ENCODE measurements at regions not wholly inside any gene's neighbourhood (a gene's known extent, or its start where the extent isn't known, plus 50 kb on each side); places are given as distances from the start of the nearest gene placed in this dataset.
"Not testable (repeated sequence)": the region's sequence is repeated elsewhere in the genome, so short reads cannot be mapped to it uniquely, and the experiment has no call there.

DNA sequence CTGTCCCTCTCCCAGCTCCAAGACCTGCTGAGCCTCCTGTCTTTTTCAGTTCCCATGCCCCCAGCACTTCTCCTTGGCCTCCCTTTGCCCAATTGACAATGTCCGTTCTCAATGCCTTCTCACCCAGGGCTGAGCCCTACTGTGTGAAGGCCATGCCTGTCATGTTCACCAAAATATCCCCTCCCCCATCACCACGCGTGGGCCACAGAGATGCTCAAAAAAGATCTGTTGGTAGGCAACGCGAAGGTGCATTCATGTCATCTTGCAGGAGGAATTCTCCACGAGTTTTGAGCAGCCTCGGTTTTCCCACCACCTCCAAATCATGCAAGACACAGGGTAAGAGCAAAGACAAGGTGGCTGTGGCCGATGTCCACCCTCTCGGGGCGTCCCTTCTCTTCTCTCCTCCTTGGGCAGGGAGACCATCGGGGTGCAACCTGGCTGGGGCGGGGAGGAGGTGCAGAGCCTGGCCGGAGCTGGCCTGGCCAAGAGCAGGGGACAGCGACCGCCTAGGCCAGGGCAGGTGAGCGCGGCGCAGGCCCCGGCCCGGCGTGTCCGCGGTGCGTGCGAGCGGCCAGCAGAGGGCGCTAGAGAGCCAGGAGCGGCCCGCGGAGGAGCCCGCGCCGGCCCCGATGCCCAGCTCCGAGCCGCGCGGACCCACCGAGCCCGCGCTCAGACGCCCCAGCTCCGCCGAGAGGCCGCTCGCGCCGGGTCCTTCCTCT is 56.3 kb upstream of the KRTAP5-11 start:
- peak; percentile 51 for DNase-seq (ENCODE audit: low spot score)

DNA sequence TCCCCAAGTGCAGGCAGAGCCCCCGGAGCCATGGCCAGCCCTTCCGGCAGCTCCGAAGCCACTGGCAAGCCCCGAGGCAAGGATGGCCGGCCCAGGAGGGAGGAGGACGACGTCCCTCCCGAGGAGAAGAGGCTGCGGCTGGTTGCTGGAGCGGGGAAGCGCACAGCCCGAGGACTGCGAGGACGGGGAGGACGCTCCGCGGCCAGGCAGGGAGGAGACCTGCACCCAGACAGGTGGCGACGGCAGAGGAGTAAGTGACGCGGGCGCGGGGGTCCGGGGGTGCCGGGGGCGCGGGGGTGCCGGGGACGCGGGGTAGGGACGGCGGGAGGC is 56.8 kb upstream of the KRTAP5-11 start:
- DNase-seq (ENCODE audit: low spot score): not testable (repeated sequence)

DNA sequence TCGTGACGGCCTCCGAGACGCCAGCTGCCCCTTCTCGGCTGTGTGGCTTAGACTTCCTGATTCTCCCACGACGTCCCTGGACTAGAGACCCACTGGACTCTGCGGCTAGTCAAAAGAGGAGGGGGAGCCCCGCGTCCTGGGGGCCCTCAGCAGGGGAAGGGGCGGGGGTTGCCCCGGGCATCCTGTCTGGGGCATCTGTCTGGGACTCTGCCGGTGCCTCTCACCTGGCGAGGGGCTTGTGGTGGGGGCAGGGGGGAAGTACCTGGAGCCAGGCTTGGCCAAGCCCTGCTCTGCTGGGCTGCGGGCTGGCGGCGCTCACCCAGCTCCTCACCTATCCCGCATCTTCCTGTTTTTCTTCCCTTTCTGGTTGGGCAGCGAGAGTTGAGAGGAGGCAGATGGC is 57.2 kb upstream of the KRTAP5-11 start:
- DNase-seq (ENCODE audit: low spot score): not testable (repeated sequence)

DNA sequence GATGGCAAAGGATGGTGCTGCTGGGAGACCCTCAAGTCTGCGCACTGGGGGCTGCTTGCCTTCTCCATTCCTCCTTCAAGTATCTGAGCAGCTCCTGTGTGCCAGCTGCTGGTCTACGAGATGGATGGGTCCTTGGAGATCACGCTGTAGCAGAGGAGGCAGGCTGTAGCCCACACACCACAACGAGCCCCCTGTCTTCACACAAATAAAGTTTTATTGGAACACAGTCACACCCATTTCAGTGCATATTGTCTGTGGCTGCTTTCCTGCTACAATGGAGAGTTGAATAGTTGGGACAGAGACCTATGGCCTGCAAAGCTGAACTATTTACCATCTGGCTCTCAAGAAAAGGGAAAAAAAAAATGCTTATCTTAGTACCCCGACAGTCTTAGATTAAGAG is 64.4 kb upstream of the KRTAP5-11 start:
- not testable (repeated sequence) for DNase-seq (ENCODE audit: low spot score)

DNA sequence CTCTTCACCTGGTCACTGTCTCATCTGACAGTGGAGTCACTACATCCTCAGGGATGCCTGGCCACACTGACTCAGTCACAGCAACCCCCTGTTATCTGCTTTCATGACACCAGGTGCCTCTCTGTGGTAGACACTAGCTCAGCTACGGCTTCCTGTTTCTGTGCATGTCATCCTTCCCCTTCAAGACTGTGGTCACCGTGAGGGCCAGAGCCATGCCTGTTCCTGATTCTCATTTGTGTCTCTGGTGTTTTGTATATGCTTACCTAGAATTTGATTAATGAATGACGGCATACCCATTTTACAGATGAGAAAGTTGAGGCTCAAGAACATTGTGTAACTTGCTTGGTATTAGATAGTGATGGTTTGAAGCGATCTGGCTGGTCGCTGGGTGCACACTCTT is 70.3 kb upstream of the KRTAP5-11 start:
- peak; percentile 2 for DNase-seq (ENCODE audit: low spot score)

DNA sequence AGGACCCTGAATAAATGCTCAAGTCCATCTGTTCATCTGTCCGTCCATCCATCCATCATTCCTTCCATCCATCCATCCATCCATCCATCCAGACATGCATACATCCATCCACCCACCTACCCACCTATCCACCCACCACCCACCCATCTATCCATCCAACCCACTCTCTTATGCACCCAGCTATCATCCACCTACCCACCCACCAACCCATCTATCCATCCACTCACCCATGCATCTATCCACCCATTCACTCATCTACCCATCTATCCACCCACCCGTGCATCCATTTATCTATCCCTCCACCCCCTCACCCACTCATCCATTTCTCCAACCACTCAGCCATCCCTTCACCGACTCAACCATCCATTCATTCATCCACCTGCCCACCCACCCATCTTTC is 71.7 kb upstream of the KRTAP5-11 start:
- not testable (repeated sequence) for DNase-seq (ENCODE audit: low spot score)

DNA sequence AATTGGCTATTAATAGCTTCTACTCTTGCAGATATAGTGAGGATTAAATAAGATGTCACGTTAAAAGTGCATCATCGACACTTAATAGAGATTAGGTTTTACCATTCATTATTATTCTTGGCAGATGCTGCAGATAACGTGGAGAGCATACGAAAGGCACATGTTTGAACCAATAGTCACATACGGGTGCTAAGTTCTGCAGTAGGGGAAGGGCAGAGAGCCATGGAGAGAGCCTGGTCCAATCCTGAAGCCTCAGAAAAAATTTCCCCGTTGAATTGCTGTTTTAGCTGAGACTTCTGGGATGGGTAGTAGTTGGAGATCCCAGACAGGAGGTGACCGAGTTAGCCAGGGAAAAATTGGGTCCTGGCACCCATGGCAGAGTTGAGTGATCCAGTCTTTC is 72.4 kb upstream of the KRTAP5-11 start:
- DNase-seq (ENCODE audit: low spot score): not testable (repeated sequence)

DNA sequence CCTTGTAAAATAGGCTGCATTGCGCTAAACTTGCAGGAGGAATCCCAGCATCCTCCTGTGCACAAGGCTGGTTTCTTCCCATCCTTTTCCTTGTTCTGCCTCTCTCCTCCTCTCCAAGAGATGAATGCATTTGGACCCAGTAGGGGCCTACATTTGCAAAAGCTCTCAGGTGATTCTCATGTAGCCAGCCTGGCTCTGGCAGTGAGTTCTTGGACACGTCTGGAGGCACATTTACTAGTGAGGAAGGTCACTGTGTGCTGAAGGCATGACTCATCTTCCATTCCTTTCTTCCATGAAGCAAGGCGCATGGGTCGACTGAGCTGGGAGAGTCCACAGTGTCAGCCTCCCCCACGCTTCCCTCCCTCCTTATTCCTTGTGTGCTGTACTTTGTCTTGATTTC is 73.8 kb upstream of the KRTAP5-11 start:
- not testable (repeated sequence) for DNase-seq (ENCODE audit: low spot score)

DNA sequence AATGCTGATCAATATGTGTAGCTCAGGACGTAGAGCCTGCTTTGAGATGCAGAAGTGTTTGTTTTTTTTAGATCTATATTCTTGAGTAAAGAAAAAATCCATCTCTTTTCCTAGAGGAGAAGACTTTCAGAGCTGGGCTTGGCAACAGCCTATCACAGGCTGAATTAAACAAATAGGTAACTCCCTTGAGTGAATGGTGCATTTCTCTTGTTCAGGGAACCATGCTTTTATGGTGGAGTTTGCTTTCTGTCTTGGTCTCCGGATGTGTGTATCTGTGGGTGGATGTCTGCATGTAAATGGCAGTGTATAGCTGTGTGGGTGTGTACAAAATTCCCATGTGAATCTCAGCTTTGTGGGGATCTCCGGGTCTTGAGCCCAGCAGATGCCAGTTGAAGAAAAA is 82.3 kb upstream of the KRTAP5-11 start:
- not testable (repeated sequence) for DNase-seq (ENCODE audit: low spot score)

DNA sequence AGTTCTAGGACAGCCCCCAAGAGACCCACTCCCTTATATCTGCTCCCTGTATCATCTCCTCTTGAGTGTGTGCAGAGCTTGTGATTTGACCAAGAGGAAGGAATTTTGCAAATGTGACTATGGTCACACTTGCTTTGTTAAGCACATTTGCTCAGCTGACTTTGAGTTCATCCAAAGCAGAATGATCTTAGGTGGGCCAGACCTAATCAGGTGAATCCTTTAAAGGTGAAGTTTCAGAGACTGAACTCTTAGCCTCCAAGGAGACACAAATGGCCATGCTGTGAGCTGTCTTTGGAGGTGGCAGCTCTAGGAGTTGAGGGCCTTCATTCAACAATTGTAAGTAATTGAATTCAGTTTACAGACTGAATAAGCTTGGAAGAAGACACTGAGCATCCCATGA is 115.4 kb upstream of the KRTAP5-11 start:
- not testable (repeated sequence) for DNase-seq (ENCODE audit: low spot score)

DNA sequence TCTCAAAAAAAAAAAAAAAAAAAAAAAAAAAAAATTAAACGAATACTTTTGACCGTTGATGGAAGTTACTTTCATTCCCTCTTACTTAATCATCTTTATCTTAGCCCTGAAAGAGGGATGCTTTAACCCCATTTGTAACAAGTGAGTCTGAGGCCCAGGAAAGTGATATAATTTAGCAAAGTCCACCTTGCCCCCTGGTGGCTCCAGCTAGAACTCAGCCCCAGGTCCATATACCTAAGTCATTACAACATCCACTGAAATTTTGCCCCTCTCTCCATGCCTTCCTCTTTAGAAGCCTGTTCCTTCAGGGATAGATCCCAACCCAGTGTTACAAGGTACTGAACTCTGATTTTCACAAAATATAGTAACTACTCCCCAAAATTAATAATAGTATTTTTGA is 116.3 kb upstream of the KRTAP5-11 start:
- DNase-seq (ENCODE audit: low spot score): not testable (repeated sequence)

DNA sequence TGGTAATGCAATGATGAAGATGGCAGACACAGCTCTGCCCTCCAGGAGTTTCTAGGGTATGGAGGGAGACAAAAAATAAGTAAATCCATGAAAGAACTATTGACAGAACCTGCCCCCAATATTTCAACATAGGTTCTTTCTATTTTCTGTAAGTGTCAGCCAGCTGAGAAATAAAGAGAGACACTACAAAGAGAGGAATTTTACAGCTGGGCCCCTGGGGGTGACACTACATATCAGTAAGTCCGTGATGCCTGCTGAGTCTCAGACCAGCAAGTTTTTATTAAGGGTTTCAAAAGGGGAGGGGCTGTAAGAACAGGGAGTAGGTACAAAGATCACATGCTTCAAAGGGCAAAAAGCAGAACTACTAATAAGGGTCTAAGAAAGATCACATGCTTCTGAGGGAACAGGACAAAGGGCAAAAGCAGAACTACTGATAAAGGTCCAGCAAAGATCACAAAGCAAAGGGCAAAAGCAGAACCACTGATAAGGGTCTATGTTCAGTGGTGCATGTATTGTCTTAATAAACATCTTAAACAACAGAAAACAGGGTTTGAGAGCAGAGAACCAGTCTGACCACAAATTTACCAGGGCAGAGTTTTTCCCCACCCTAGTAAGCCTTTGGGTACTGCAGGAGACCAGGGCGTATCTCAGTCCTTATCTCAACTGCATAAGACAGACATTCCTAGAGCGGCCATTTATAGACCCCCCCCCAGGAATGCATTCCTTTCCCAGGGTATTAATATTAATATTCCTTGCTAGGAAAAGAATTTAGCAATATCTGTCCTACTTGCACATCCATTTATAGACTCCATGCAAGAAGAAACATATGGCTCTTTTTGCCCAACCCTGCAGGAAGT is 119.0 kb upstream of the KRTAP5-11 start:
- not testable (repeated sequence) for DNase-seq (ENCODE audit: low spot score)

DNA sequence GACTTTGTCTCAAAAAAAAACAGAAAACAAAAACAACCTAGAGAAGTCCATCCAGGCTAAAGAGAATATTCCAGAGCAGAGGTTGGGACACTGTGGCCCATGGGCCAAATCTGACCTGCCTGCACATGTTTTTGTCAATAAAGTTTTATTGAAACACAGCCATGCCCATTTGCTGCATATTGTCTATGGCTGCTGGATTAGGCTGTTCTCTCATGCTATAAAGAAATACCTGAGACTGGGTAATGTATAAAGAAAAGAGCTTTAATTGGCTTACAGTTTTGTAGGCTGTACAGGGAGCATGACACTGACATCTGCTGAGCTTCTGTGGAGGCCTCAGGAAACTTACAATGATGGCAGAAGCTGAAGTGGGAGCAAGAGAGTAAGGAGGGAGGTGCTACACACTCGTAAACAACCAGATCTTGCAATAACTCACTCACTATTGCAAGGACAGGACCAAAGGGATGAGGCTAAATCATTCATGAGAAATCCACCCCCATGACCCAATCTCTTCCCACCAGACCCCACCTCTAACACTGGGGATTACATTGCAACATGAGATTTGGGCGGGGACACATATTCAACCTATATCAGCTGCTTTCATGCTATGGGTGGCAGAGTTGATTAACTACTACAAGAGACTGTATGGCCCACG is 122.5 kb upstream of the KRTAP5-11 start:
- DNase-seq (ENCODE audit: low spot score): not testable (repeated sequence)

DNA sequence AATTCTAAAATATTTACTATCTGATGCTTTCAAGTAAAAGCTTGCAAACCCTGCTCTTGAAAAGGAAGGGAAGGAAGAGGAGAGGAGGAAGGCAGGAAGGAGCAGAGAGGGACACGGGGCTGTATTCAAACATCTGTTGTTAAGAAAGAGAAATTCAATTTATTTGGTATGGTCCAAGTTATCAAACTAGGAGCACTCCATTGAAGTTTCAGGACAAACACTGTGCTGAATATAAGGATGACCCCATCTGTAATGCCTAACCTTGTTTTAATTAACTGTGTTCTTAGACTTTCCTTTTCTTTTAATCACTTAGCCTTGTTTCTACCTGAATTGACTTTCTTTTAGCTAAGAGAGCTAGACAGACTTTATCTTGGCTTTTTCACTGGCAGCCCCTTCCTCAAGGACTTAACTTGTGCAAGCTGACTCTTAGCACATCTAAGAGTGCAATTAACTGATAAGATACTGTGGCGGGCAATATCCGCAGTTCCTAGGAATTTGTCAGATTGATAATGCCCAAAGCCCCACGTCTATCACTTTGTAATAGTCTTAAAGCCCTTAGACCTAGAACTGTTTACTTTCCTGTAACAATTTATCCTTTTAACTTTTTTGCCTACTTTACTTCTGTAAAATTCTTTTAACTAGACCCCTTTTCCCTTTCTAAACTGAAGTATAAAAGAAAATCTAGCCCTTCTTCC is 123.2 kb upstream of the KRTAP5-11 start:
- not testable (repeated sequence) for DNase-seq (ENCODE audit: low spot score)

DNA sequence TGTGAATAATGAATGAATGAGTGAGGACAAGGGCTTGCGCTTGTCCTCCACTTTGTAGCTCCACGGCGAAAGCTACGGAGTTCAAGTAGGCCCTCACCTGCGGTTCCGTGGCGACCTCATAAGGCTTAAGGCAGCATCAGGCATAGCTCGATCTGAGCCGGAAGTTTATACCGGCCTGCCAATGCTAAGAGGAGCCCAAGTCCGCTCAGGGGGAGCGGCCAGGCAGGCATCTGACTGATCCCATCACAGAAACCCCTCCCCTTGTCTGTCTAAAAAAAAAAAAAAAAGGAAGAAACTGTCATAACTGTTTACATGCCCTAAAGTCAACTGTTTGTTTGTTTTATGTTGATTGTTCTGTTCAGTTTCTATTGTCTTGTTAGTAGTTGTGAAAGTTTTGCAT is 124.4 kb upstream of the KRTAP5-11 start:
- not testable (repeated sequence) for DNase-seq (ENCODE audit: low spot score)

DNA sequence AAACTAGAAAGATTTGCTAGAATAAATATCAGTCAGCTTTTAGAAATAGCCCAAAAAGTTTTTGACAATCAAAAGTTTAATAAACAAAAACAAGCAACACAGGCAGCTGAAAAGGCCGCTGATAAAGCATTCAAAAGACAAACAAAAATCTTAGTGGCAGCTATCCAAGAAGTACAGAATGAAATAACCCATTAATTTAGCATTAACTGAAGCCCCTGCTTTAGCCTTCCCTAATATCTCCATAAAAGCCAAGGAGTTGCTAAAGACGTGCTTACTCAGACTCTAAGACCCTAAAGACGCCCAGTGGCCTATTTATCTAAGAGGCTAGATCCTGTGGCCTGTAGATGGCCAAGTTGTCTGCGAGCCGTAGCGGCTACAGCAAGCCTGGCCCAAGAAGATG is 123.5 kb upstream of the DEFB108B start:
- not testable (repeated sequence) for DNase-seq (ENCODE audit: low spot score)

DNA sequence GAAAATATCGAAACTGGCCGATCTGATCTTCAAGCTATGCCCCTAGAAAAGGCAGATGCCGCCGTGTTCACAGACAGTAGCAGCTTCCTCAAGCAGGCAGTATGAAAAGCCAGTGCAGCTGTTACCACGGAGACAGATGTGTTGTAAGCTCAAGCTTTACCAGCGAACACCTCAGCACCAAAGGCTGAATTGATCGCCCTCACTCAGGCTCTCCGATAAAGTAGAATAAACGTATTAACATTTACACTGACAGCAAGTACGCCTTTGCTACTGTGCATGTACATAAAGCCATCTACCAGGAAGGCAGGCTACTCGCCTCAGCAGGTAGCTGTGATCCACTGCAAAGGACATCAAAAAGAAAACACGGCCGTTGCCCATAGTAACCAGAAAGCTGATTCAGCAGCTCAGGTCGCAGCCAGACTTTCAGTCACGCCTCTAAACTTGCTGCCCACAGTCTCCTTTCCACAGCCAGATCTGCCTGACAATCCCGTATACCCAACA is 122.8 kb upstream of the DEFB108B start:
- DNase-seq (ENCODE audit: low spot score): peak; percentile 32

DNA sequence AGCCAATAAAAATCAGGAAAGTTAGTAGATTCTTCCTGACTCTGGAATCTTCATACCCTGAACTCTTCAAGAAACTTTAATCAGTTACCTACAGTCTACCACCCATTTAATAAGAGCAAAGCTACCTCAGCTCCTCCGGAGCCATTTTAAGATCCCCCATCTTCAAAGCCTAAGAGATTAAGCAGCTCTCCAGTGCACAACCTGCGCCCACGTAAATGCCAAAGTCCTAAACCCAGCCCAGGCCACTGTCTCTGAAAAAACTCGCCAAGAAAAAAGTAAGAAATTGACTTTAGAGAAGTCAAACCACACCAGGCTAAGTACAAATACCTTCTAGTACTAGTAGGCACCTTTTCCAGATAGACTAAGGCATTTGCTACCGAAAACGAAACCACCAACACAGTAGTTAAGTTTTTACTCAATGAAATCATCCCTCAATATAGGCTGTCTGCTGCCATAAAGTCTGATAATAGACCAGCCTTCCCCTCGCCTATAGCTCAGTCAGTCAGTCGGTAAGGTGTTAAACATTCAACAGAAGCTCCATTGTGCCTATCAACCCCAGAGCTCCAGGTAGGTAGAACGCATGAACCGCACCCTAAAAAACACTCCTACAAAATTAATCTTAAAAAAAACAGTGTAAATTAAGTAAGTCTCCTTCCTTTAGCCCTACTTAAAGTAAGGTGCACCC is 122.2 kb upstream of the DEFB108B start:
- DNase-seq (ENCODE audit: low spot score): peak; percentile 8

DNA sequence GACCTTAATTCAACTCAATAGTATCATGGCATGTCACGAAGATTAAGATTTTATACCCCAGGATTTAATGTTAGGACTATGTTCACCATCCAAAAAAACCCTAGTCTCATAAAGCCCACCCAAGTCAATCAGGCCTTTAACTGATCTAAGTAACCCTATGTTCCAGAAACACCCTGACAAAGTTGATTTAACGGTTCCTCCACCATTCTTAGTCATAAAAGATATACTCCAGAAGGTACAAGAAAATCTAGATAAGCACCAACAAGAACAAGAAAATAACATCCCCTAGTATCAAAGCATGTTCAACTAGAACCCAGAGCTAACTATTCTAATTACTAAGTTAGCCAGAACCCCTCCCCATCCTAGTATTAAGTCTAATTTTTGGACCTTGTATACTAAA is 120.7 kb upstream of the DEFB108B start:
- DNase-seq (ENCODE audit: low spot score): not testable (repeated sequence)

DNA sequence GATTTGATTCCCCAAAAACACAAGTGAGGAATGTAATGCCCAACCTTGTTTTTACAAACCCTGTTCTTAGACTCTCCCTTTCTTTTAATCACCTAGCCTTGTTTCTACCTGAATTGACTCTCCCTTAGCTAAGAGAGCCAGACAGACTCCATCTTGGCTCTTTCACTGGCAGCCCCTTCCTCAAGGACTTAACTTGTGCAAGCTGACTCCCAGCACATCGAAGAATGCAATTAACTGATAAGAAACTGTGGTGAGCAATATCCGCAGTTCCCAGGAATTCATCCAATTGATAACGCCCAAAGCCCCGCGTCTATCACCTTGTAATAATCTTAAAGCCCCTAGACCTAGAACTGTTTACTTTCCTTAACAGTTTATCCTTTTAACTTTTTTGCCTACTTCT is 120.2 kb upstream of the DEFB108B start:
- not testable (repeated sequence) for DNase-seq (ENCODE audit: low spot score)

DNA sequence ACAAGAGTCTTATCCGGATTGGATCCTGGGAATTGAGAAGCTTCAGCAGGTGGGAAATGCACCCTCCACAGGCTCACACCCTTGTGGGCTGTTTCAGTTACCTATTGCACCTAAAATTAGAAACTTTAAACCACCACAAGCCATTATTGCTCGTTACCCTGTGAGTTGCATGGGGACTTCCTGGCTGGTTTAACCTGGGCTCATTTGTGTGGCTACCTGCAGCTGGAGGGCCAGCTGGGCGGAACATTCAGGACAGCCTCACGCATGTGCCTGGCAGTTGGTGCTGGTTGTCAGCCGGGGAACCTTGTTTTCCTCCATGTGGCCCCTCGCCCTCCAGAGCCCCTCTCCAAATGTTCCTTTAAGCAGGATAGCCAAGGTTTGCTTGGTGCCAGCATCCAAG is 118.5 kb upstream of the DEFB108B start:
- DNase-seq (ENCODE audit: low spot score): not testable (repeated sequence)
